ENCODE measurements at regions not wholly inside any gene's neighbourhood (a gene's known extent, or its start where the extent isn't known, plus 50 kb on each side); places are given as distances from the start of the nearest gene placed in this dataset.

DNA sequence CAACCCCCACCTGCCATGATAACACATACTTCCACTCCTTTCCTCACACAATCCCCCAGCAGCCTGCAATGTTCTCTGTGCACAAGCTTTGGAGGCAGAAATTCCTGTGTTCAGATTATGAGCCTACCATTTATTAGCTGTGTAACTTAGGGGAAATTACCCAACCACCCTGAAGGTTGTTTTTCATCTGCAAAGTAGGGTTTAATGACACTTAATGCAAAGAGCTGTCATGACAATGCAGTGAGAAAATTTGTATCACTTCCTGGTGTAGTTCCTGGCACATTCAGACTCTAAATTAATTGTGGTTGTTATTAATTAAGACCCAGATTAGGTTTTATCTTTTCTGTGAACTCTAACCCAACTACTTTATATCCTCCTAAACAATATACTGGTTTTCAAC, 122.4 kb upstream of the DYRK2 start:
- intact Hi-C loops (cut with micrococcal nuclease): no loop called here
- Mint-ChIP-seq H3K36me3 (ENCODE audit: low read depth) (no peaks in the 10 kb centered on the region), H3K4me3 (no peak overlapping the region), H3K4me1 (no peaks in the 10 kb centered on the region), H3K27me3 (peaks cover 6% of the 10 kb centered on the region), H3K9me3 (peaks cover 9% of the 10 kb centered on the region), H3K27ac (no peak overlapping the region)
- no peak for DNase-seq

DNA sequence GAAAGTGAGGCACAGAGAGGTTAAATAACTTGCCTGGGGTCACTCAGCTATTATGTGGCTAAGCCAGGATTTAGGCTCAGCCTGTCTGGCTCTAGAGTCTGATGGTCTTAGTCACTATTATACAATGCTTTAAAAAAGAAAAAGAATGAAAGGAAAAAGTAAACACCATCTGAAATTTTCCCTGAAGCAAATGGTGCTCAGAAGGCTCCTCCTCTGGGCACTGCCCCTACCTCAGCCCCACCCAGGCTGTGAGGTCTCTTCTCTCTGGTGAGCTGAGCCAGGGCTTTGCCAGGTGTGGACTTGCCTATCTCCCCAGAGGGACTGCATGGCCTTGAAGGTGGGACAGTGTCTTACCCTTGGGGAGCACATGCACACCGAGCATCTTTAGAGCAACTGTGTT, 117.5 kb upstream of the DYRK2 start:
- Mint-ChIP-seq H3K27me3 (peaks cover 10% of the 10 kb centered on the region), H3K27ac (no peak overlapping the region), H3K4me1 (no peaks in the 10 kb centered on the region), H3K9me3 (peaks cover 9% of the 10 kb centered on the region), H3K4me3 (no peak overlapping the region), H3K36me3 (ENCODE audit: low read depth) (no peaks in the 10 kb centered on the region)
- DNase-seq: no peak
- intact Hi-C loops (cut with micrococcal nuclease): no loop called here

DNA sequence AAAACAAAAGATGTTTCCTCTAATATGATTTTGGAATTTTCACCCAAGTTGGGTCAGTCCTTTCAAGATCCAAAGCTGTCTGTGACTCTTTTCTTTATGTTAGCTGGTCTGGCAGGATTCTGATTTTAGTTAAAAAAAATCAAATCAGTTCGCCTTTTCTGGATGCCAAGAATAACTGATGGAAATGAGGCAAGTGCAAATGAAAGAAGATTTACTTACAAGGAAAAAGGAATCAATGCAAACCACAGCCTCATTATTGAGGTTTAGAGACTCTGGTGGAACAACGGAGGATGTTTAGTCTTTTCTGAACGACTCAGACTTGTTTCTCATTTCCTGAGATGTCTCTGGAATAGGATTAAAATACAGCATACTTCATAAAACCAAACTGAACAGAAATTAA, 117.0 kb upstream of the DYRK2 start:
- DNase-seq: no peak
- Mint-ChIP-seq H3K27me3 (peaks cover 10% of the 10 kb centered on the region), H3K9me3 (peaks cover 9% of the 10 kb centered on the region), H3K4me1 (no peaks in the 10 kb centered on the region), H3K27ac (no peak overlapping the region), H3K36me3 (ENCODE audit: low read depth) (no peaks in the 10 kb centered on the region), H3K4me3 (no peak overlapping the region)
- intact Hi-C loops (cut with micrococcal nuclease): no loop called here

DNA sequence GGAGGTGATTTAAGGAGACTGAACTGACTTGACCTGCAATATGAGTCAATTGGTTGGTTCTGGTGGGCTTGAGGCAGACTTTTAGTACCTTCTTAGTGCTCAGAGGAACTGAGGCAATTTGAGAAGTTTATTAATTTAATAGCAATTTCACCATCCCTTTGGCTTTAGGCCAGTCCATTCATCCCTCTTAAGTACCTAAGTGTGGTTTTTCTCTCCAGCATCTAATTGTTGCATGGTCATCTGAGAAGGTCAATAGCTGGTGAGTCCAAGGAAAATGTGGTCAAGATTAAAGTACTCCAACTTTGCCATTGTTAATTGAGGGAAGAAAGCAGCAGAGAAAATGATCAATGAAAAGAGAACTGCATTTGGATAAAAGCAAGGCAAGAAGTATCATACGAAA, 115.4 kb upstream of the DYRK2 start:
- no peak for DNase-seq
- Mint-ChIP-seq H3K4me1 (no peaks in the 10 kb centered on the region), H3K27me3 (peaks cover 9% of the 10 kb centered on the region), H3K4me3 (no peak overlapping the region), H3K9me3 (peaks cover 9% of the 10 kb centered on the region), H3K36me3 (ENCODE audit: low read depth) (no peaks in the 10 kb centered on the region), H3K27ac (no peak overlapping the region)
- intact Hi-C loops (cut with micrococcal nuclease): no loop called here

DNA sequence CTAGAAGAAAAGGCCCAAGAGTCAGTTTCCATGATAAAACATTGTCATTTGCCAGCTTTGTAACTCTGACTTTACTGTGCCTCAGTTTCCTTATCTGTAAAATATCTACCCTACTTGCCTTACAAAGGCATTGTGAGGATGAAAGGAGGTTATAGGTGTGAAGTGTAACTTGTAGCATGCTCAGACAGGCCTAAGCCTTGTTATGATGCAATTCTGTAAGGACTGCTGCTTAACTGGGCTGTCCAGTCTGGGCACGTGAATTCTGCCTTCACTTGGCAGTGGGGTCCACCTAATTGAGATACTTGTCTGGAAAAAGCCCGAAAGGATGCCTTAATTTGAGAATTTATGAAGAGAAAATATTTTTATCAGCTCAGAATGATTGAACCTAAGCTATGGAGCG, 114.5 kb upstream of the DYRK2 start:
- H3K36me3 Mint-ChIP-seq (ENCODE audit: low read depth): no peaks in the 10 kb centered on the region
- no peak overlapping the region for H3K27ac Mint-ChIP-seq
- intact Hi-C loops (cut with micrococcal nuclease): no loop called here
- H3K9me3 Mint-ChIP-seq: peaks cover 9% of the 10 kb centered on the region
- no peaks in the 10 kb centered on the region for H3K4me1 Mint-ChIP-seq
- H3K27me3 Mint-ChIP-seq: peaks cover 8% of the 10 kb centered on the region
- no peak overlapping the region for H3K4me3 Mint-ChIP-seq
- DNase-seq: no peak

DNA sequence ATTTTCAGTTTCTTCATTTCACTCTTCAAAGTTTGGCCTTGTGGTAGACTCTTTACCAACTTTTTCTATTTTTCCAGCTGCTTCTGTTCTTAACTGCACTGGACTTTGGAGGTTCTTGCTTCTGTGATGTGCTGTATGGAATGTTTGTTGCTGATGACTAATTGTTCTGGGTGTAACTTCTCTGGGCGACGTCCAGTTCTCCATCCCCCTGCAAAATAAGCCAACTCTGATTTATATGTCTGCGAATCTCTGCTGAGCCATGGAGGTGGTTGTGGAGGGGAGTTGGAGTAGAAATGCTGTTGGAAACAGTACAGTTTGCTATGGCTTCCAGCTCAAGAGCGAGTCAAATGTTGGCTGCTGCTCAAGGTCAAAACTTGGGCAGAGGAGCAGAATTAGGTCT, 113.9 kb upstream of the DYRK2 start:
- Mint-ChIP-seq H3K9me3 (peaks cover 9% of the 10 kb centered on the region), H3K36me3 (ENCODE audit: low read depth) (no peaks in the 10 kb centered on the region), H3K4me3 (no peak overlapping the region), H3K27ac (no peak overlapping the region), H3K27me3 (peaks cover 10% of the 10 kb centered on the region), H3K4me1 (no peaks in the 10 kb centered on the region)
- intact Hi-C loops (cut with micrococcal nuclease): no loop called here
- DNase-seq: no peak

DNA sequence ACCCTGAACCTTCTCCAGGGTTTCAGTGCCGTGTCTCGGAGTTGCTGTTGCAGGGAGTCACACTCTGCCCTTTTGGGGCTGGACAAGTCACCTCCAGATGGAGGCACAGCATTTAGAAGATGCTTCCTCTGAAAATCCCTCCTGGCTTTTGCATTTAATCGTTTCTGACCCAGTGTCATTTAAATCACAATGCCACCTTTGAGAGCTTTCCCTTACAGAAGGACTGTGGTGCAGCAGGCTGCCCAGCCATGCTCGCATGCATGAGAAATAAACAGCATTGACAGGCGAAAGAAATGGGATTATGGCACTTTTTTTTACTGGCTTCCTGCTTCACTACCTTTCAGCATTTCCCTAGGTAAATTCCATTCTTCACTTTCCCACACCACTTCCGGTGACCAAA, 113.4 kb upstream of the DYRK2 start:
- intact Hi-C loops (cut with micrococcal nuclease): no loop called here
- peaks cover 10% of the 10 kb centered on the region for H3K27me3 Mint-ChIP-seq

DNA sequence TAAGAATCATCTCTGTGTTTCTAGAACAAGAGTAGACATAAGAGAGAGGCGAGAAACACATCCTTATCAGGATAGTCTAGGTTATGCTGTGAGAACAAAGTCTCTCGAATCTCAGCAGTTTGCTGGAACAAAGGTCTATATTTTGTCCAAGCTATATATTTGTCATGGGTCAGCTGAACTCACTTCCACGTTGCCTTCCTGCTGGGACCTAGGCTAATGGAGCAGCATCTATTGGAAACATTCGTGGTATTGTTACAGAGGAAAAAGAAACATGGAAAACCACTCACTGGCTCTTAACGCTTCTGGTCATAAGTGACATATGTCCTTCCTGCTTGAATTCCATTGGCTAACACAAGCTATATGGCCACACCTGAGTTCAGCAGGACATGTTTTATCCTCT, 112.6 kb upstream of the DYRK2 start:
- intact Hi-C loops (cut with micrococcal nuclease): no loop called here
- Mint-ChIP-seq H3K27me3 (peaks cover 8% of the 10 kb centered on the region), H3K27ac (no peak overlapping the region), H3K9me3 (no peaks in the 10 kb centered on the region), H3K4me1 (no peaks in the 10 kb centered on the region), H3K4me3 (no peak overlapping the region), H3K36me3 (ENCODE audit: low read depth) (no peaks in the 10 kb centered on the region)
- no peak for DNase-seq

More for the DNA sequence above, 113.4 kb upstream of the DYRK2 start:
- no peak overlapping the region for H3K27ac Mint-ChIP-seq
- DNase-seq: no peak
- H3K4me1 Mint-ChIP-seq: no peaks in the 10 kb centered on the region
- peaks cover 6% of the 10 kb centered on the region for H3K9me3 Mint-ChIP-seq
- no peaks in the 10 kb centered on the region for H3K36me3 Mint-ChIP-seq (ENCODE audit: low read depth)
- H3K4me3 Mint-ChIP-seq: no peak overlapping the region

DNA sequence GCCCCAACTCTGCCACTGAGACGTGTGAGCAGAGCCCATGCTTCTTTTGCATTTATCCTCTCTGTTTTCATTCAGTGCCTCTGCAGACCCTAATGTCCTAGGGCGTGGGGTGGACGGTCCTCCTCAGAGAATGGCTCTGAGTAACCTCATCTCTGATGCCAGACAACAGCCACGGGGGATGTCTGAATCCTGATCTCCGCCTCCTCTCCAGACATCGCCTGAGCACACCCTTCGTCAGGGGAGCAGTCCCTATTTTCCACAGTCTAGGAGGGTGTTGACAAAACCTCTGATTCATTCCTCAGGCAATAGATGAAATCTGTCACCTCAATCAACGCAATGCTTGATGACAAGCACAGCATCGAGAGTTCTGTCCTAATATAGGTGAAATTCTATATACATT, 109.2 kb upstream of the DYRK2 start:
- peaks cover 5% of the 10 kb centered on the region for H3K4me1 Mint-ChIP-seq
- no peak overlapping the region for H3K4me3 Mint-ChIP-seq
- H3K36me3 Mint-ChIP-seq (ENCODE audit: low read depth): no peaks in the 10 kb centered on the region

DNA sequence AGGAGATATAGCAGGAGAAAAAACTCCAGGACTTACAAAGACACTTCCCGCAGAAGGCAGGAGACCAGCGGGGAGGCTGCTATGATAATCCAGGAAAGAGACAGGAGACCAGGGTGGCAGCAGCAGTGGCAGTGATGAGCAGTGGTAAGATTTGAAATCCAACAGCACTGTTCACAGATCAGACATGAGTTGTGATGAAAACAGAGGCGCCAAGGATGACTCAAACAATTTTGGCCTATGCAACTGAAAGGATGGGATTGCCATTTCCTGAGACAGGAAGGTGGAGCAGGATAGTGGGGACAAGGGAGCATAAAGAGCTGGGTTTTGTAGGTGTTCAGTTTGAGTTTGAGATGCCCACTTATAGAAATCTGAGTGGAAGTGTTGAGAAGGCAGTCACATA, 108.6 kb upstream of the DYRK2 start:
- H3K27ac Mint-ChIP-seq: no peak overlapping the region
- H3K9me3 Mint-ChIP-seq: no peaks in the 10 kb centered on the region
- no peaks in the 10 kb centered on the region for H3K36me3 Mint-ChIP-seq (ENCODE audit: low read depth)
- peaks cover 3% of the 10 kb centered on the region for H3K27me3 Mint-ChIP-seq
- DNase-seq: no peak
- intact Hi-C loops (cut with micrococcal nuclease): no loop called here
- no peak overlapping the region for H3K4me3 Mint-ChIP-seq
- peaks cover 5% of the 10 kb centered on the region for H3K4me1 Mint-ChIP-seq

More for the DNA sequence above, 109.2 kb upstream of the DYRK2 start:
- Mint-ChIP-seq H3K27ac (no peak overlapping the region), H3K9me3 (no peaks in the 10 kb centered on the region), H3K27me3 (peaks cover 3% of the 10 kb centered on the region)
- no peak for DNase-seq
- intact Hi-C loops (cut with micrococcal nuclease): no loop called here

DNA sequence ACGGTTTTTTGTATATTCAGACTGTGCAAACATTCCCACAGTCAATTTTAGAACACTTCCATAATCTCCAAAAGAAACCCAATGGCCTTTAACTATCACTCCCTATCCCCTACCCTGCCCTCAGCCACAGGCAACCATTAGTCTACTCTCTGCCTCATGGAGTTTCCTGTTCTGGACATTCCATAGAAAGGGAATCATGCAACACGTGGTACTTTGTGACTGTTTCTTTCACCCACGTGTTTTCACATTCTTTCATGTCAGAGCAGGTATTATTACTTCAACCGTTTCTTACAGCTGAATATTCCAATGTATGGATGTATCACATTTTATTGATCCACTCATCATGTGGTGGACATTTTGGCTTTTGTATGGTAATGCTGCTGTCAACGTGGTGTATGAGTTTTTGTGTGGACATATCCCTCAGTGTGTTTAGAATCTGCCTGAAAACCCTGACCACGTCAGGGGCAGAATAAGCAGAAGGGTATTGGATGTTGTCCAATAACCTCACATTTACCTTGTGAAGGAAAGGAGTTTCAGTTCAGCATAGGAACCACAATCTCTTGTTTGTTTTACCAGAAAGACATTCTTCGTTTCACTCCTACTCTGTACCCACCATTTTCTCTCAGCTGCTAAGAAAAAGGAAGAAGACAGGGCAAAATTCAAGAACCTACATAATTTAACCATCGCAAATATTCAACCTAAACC, 107.5 kb upstream of the DYRK2 start:
- Mint-ChIP-seq H3K4me1 (peaks cover 7% of the 10 kb centered on the region), H3K4me3 (no peak overlapping the region), H3K9me3 (no peaks in the 10 kb centered on the region), H3K36me3 (ENCODE audit: low read depth) (no peaks in the 10 kb centered on the region), H3K27ac (no peak overlapping the region), H3K27me3 (peaks cover 3% of the 10 kb centered on the region)
- intact Hi-C loops (cut with micrococcal nuclease): no loop called here
- DNase-seq: no peak

DNA sequence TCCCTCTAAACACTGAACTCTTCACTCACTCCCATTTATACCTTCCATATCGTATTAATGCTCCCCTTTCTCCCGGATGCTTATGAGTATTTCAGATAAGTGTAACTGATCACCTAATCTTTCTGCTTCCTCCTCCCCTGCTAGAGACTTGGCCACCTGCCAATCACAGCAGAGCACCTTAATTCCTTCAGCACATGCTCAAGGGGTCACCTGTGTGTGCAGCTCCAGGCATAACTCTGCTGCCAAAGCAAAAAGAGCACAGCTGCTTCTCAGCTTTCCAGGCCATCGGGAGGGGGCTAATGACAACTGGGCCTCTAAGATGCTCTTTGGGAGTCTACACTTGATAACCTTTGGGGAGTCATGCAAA, 106.9 kb upstream of the DYRK2 start:
- no peak overlapping the region for H3K4me3 Mint-ChIP-seq
- H3K27me3 Mint-ChIP-seq: peaks cover 3% of the 10 kb centered on the region
- no peaks in the 10 kb centered on the region for H3K9me3 Mint-ChIP-seq
- DNase-seq: no peak
- intact Hi-C loops (cut with micrococcal nuclease): no loop called here
- no peaks in the 10 kb centered on the region for H3K36me3 Mint-ChIP-seq (ENCODE audit: low read depth)
- no peak overlapping the region for H3K27ac Mint-ChIP-seq
- peaks cover 7% of the 10 kb centered on the region for H3K4me1 Mint-ChIP-seq

DNA sequence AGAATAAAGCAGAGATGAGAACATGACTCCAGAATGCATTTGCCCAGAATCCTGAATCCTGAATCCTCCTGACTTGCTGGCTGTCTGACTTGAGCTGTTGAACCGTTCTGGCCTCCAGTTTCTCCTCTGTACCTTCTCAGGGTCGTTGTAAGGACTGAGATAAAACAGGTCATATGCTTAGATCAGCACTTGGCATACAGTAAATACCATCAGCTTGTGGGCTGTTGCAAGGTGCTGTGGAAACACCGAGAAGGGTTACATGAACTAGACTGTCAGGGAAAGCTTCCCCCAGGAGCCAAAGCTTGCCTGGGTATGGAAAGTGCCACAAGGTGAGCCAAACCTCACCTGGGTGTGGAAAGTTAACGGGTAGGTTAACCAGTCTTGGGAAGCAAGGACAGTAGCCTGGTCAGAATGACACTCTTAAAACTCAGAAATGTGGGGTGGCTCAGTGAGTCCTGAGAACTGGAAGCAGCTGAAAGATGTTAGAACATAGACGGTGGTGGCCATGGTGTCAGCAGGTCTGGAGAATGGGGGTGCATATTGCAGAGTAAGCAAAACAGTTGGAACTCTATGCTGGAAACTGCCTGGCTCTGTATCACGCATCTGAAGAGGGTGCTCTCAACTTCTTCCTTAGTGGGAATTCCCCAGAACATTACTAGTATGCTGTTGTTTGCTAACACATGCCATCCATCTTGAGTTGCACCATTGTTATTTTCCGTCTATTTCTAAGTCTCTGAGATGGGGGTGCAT, 105.3 kb upstream of the DYRK2 start:
- no peak for DNase-seq
- intact Hi-C loops (cut with micrococcal nuclease): no loop called here

DNA sequence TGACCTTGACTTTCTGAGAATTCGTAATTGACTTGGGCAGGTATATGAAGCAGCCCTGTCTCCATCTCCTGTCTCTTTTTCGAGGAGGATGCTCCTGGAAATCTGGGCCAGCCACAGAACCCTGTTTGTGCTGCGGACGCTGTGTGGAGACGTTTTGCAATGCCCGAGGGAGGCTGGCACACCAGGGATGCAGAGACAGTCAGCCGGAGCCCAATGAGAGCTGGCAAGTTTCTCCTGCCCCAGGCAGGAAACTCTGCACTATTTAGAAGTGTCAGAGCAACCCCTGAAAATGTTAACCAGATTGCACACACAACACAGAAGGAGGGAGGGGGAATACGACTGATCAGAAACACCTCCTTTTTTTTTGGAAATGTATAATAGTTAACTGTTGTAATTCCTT, 103.2 kb upstream of the DYRK2 start:
- Mint-ChIP-seq H3K4me1 (peaks cover 7% of the 10 kb centered on the region), H3K4me3 (no peak overlapping the region), H3K27me3 (peaks cover 4% of the 10 kb centered on the region), H3K36me3 (ENCODE audit: low read depth) (no peaks in the 10 kb centered on the region), H3K9me3 (no peaks in the 10 kb centered on the region), H3K27ac (no peak overlapping the region)
- no peak for DNase-seq
- intact Hi-C loops (cut with micrococcal nuclease): no loop called here

More for the DNA sequence above, 105.3 kb upstream of the DYRK2 start:
- Mint-ChIP-seq H3K4me3 (no peak overlapping the region), H3K27me3 (peaks cover 3% of the 10 kb centered on the region), H3K27ac (no peak overlapping the region), H3K9me3 (no peaks in the 10 kb centered on the region), H3K4me1 (peaks cover 7% of the 10 kb centered on the region), H3K36me3 (ENCODE audit: low read depth) (no peaks in the 10 kb centered on the region)

DNA sequence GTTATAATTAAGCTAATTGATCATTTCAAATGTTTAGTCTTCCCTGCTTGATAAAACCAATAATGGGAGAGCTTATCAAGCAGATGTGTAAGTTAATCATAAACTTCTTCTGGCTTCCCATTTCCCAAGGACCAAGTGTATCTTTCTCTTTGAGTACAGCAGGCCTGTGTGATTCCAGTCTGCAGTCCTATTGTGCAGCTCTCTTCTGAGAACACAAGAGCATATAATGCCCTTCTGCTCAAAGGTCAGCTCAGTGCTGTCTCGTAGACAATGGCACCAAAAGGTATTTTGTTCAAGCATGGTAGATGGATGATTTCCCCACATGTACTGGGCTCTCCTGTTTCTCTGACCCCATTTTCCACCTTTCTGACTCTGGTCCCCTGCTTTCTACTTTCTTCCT, 101.8 kb upstream of the DYRK2 start:
- H3K36me3 Mint-ChIP-seq (ENCODE audit: low read depth): no peaks in the 10 kb centered on the region
- intact Hi-C loops (cut with micrococcal nuclease): no loop called here
- DNase-seq: no peak
- H3K27ac Mint-ChIP-seq: no peak overlapping the region
- peaks cover 12% of the 10 kb centered on the region for H3K9me3 Mint-ChIP-seq
- peaks cover 11% of the 10 kb centered on the region for H3K27me3 Mint-ChIP-seq
- H3K4me3 Mint-ChIP-seq: no peak overlapping the region
- H3K4me1 Mint-ChIP-seq: peaks cover 2% of the 10 kb centered on the region
